Jurkat, Clone E6-1 (cell line): ENCODE measurements at regions not wholly inside any gene's neighbourhood (a gene's known extent, or its start where the extent isn't known, plus 50 kb on each side); places are given as distances from the start of the nearest gene placed in this dataset.

Experiments
- DNase-seq: peaks from one replicate; pipeline ENCODE4 v3.0.0-alpha.2; 2011; ENCODE audit warnings: low read depth, low spot score
- H3K4me3 ChIP-seq: 2 replicates; pipeline ENCODE4 v1.5.1; 2011; ENCODE audit warnings: mild to moderate bottlenecking, low read length, control low read depth, moderate library complexity

- no peak for DNase-seq
- no peak overlapping the region for H3K4me3 ChIP-seq
These were observed 232.2 kb downstream of the GABRG2 start for GRCh38 chr5:162299793-162300192.

- H3K4me3 ChIP-seq, result no peak overlapping the region
- DNase-seq, result no peak
These were observed 233.8 kb downstream of the GABRG2 start for GRCh38 chr5:162301356-162301755.

- DNase-seq, result no peak
- H3K4me3 ChIP-seq, result no peak overlapping the region
These were observed 255.9 kb downstream of the GABRG2 start for GRCh38 chr5:162323466-162323865.

GRCh38 chr5:162324328-162324727 is 256.8 kb downstream of the GABRG2 start:
- no peak overlapping the region for H3K4me3 ChIP-seq
- no peak for DNase-seq

- H3K4me3 ChIP-seq, result no peak overlapping the region
- no peak for DNase-seq
These were observed 257.7 kb downstream of the GABRG2 start for GRCh38 chr5:162325143-162325727.

GRCh38 chr5:162334944-162335343 is 267.4 kb downstream of the GABRG2 start:
- H3K4me3 ChIP-seq, result no peak overlapping the region
- no peak for DNase-seq

GRCh38 chr5:162360373-162360931 is 292.9 kb downstream of the GABRG2 start:
- no peak for DNase-seq
- no peak overlapping the region for H3K4me3 ChIP-seq

GRCh38 chr5:162372256-162372655 is 304.7 kb downstream of the GABRG2 start:
- no peak for DNase-seq
- no peak overlapping the region for H3K4me3 ChIP-seq

- no peak for DNase-seq
- no peak overlapping the region for H3K4me3 ChIP-seq
These were observed 310.3 kb downstream of the GABRG2 start for GRCh38 chr5:162377895-162378294.

GRCh38 chr5:162382839-162383238 is 315.3 kb downstream of the GABRG2 start:
- DNase-seq, result no peak
- H3K4me3 ChIP-seq, result no peak overlapping the region

GRCh38 chr5:162384225-162384624 is 316.7 kb downstream of the GABRG2 start:
- DNase-seq, result no peak

GRCh38 chr5:162391833-162392232 is 324.3 kb downstream of the GABRG2 start:
- H3K4me3 ChIP-seq, result no peak overlapping the region
- no peak for DNase-seq

More at GRCh38 chr5:162384225-162384624, 316.7 kb downstream of the GABRG2 start:
- H3K4me3 ChIP-seq, result no peak overlapping the region

GRCh38 chr5:162392336-162392735 is 324.8 kb downstream of the GABRG2 start:
- DNase-seq, result no peak
- H3K4me3 ChIP-seq, result no peak overlapping the region

- DNase-seq, result no peak
- H3K4me3 ChIP-seq, result no peak overlapping the region
These were observed 326.0 kb downstream of the GABRG2 start for GRCh38 chr5:162393534-162393933.

GRCh38 chr5:162407614-162408013 is 340.0 kb downstream of the GABRG2 start:
- H3K4me3 ChIP-seq, result no peak overlapping the region
- DNase-seq, result no peak

- H3K4me3 ChIP-seq, result no peak overlapping the region
- no peak for DNase-seq
These were observed 342.8 kb downstream of the GABRG2 start for GRCh38 chr5:162410365-162410764.

- DNase-seq, result no peak
- H3K4me3 ChIP-seq, result no peak overlapping the region
These were observed 361.6 kb downstream of the GABRG2 start for GRCh38 chr5:162429142-162429541.

- DNase-seq, result no peak
These were observed 366.7 kb downstream of the GABRG2 start for GRCh38 chr5:162434281-162434680.

GRCh38 chr5:162436055-162436454 is 368.5 kb downstream of the GABRG2 start:
- DNase-seq, result no peak
- no peak overlapping the region for H3K4me3 ChIP-seq

More at GRCh38 chr5:162434281-162434680, 366.7 kb downstream of the GABRG2 start:
- no peak overlapping the region for H3K4me3 ChIP-seq

GRCh38 chr5:162444129-162444762 is 376.7 kb downstream of the GABRG2 start:
- DNase-seq, result no peak
- H3K4me3 ChIP-seq, result no peak overlapping the region

GRCh38 chr5:162456086-162456485 is 388.5 kb downstream of the GABRG2 start:
- no peak overlapping the region for H3K4me3 ChIP-seq
- DNase-seq, result no peak
